NCI-H2171 (cell line): ENCODE measurements at regions not wholly inside any gene's neighbourhood (a gene's known extent, or its start where the extent isn't known, plus 50 kb on each side); places are given as distances from the start of the nearest gene placed in this dataset.

Source experiments
- DNase-seq: peaks from one replicate; lab custom pipeline; 2025; lab: John Stamatoyannopoulos, UW

DNA sequence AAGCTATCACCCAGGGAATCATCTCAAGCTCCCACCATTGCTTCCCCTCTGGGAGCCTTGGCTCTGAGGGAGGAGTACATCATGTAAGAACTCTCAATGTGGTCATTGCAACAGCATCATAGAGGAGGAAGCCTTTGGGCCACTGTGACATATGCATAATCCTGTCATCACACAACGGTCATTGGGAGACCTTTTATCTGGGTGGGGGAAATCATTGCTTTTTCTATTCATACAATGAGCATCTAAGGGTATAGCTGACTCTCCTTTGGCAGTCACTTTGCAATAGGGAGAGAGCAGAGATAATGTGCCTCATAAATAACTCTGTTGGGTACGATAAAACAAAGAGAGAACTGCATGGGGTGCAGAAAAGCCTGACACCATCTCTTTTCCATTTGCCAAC lies 155.2 kb upstream of the KCNIP4 start:
- DNase-seq, result no peak

DNA sequence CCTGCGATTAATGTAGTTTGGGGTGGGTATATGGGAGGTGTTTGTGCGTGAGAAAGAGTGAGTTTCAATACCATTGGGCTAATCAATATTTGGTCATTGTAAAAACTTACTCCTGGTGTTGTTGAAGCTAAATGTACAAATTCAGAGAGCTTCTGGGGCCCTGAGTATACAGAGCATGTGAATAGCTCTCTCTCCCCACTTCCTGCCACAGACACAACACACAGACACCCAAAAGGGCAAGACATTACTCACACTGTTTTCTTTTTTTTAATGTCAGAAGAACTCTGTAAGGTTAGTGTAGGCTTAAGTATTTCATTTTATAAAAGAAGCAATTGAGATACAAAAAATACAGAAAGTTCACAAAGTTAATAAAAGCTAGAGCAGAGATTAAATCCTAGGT lies 151.3 kb upstream of the KCNIP4 start:
- DNase-seq, result no peak

DNA sequence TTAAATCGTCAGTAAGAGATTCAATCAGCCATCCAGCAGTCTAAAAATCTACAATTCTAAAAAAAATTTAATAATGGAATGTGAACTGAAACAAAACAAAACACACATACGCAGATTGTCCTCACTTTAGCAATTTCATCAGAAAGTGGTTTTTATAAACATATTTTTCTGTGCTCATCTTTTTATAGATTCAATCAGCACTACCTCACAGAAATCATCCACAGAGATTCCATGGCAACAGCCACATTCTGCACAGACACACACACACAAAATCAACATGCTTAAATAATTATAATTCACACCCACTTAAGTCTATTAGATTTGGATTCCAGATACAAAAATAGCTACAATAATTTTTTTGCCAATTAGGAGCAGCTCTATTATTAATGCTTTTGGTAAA lies 149.0 kb upstream of the KCNIP4 start:
- no peak for DNase-seq

DNA sequence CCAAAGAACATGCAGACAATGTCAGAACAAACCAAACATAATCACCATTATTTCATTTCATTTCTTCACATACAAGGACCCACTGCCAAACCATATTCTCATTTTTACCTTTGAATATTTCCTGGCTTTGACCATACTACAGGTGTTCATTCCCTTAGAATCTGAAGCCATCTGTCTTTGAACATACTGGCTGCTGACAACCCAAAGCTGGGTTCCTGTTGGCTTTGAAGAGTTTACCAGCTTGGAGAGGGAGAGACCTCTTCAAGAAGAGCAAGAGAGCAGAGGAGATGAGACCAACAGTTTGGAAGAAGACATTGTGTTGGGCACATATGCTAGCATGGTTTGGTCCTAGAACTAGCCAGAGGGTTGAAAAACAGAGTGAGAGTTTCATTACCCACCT lies 145.6 kb upstream of the KCNIP4 start:
- DNase-seq, result no peak

DNA sequence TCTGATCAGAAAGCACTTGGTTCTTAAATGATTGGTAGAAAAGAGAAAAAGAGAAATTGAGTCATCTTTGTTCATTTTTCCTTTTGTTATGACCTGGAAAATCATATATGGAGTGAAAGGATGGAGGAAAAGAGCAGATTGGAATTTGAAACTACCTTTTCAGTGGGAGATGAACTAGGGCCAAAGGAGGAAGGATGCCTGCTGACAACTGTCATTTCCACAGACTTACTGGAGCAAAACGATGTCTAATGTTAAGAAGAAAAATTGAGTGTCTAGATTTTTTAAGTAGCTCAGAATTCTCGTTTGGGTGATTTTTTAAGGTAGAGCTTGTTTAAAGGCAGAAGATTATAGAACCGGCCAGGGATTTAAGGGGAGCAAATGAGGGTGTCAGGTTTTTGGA lies 144.6 kb upstream of the KCNIP4 start:
- DNase-seq, result no peak

DNA sequence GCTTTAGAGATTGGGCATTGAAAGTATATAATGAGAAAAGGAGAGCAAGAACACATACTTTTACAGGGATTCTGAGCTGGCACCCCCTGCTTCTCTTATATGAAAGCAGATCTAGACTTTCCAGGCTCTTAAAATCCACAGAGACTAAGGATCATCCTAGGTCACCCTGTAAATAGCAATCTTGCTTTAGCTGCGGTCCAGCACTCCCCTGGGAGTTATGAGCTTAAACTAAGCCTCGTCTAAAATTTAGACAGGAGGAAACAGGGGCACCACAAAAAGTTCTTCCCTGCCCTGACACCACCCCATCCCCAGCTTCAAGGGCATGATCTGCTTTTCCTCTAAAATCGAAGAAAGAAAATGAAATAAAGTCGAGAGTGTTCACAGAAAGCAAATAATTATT lies 143.3 kb upstream of the KCNIP4 start:
- DNase-seq, result no peak

DNA sequence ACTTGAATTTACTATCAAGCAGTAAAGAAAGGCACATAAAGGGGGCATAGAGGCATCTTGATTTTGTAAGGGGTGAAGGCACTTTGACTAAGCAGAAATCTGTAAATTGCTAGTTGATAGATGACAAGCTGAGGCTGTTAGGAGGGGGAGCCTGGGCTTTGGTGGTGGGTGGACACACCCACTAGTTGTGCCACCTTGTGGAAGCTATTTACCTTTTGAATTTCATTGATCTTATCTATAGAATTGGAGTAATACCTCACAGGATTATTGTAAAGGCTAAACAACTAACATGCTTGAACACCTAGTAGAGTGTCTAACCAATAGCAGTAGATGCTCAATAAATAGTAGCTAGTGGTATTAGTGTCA lies 142.8 kb upstream of the KCNIP4 start:
- DNase-seq, result no peak

DNA sequence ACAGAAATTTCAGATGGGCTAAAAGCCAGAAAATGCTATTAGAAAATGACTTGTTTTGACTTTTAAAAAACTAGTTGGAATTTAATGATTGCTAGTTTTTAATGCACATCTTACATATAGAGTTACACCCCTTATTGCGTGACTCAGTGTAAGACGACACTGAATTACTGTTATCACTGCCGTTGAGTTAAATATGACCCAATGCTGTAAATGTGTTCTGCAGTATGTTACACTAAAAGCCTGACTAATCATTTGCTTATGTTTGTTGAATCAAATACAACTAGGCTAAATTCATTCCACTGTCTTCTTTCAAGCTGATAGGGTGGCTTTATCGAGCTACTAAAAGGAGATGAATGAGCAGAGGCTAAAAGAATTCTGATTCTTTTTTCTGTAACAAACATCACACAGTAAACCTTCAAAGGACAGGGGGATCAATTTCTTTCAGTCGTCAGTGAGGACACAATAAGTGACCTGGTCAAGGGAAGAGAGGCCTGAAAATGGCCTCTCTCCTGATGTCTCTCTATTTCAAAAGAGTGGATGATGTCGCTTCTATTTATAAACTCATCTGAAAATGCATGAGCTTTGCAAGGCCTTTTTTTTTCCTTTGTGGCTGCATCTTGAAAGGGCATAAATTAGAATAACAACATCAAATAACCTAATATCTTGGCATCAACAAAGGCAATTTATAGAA lies 142.2 kb upstream of the KCNIP4 start:
- DNase-seq, result no peak

DNA sequence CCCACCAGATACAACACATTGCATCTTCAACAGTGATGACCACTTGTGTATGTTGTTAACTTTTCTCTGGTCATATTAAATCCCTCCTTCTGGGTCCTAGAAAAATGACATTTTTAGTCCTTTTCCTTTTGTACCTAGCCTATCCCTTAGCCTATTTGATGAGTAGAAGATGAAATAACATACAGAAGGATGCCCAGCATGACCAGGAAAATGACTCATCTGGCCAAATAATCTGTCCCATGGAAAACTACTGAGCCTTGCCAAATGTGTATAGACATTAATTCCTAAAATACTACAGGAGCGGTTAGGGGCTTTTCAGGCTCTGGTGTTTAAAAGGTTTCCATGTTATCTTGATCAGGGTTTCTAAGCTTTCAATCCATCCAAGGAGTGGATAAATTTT lies 129.0 kb upstream of the KCNIP4 start:
- no peak for DNase-seq

DNA sequence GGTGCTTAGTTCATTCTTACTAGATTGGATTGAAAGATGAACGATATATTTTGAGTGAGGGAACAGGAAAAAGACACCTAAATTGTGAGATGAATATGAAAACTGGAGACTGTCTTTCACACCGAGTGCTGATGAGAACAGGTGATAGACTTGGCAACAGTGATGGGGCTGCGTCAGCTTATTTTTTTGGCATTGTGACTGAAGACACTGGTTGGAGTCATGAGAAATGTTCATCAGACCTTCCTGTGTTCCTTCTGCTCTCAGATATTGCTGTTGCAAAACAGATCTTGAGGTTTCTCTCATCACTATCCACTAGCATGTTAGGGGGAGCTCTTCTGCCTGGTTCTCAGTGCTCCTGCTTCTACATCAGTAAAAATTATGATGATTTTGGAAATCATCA lies 124.2 kb upstream of the KCNIP4 start:
- DNase-seq, result no peak

DNA sequence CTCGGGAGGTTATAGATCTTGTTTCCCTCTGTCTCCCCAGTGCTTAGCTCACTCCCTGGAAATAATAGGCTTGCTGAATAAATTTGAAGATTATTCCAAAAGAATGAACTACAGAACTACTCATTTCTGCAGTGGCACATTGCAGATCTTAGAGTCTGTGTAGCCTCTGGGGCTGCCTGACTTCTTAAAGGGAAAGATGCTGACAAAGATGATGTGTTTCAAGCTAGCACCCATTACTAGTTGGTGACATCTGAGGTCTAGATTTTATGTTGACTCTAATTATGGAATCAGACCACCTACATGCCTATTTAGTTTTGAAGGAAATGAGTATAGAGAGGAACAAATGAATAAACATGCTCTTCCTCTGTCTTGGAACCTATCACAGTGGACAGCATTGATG lies 123.7 kb upstream of the KCNIP4 start:
- no peak for DNase-seq

DNA sequence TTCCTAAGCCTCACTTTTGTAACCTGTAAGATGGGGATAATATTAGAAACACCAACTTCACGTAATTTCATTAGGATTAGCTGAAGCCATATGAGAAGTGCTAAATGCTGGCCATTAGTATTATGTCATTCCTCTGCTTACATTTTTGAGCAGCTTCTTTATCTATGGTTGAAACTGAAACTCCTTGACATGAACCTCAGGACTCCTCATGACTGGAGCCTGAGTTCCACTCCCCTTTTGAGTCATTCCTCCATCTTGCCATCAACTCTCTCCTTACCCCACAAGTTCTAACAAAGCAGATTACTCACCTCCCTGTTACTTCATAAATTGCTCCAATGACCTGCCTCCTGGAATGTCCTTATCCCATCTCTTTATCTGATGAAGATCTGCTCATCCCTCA lies 123.2 kb upstream of the KCNIP4 start:
- no peak for DNase-seq

DNA sequence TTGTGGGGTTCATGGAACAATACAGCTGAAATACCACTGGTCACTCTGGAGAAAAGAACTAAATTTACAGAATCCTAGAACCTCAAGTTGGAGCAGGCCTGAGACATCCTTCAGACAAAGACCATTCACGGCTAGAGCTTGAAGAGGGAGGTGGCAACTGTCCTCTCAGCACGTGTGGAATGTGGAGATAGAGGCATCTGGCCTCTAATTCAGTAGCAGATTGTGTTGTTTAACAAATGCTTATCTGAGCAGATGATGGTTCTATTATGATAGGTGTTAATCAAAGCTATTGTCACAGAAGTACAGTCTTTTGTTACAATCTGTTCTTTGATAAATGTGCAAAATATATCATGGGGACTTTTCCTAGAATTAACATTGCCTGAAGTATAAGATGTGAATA lies 121.7 kb upstream of the KCNIP4 start:
- no peak for DNase-seq

DNA sequence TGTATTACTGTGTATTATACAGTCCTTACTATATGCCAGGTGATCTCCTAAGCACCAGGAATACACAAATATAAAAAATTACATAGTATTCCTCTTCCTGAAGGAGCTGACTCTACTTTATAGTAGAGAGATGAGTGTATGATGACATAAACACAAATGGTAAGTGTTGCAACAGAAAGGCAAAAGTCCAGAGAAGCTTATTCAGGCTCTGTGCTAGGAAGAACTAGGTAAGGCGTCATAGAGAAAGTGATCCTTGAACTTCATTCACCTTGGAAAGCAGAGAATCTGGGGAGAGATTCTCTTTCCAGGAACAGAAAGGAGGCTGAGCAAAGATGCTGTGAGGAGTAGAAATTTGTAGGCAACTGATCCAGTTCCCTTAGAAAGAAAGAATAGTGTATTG lies 115.0 kb upstream of the KCNIP4 start:
- DNase-seq, result no peak

DNA sequence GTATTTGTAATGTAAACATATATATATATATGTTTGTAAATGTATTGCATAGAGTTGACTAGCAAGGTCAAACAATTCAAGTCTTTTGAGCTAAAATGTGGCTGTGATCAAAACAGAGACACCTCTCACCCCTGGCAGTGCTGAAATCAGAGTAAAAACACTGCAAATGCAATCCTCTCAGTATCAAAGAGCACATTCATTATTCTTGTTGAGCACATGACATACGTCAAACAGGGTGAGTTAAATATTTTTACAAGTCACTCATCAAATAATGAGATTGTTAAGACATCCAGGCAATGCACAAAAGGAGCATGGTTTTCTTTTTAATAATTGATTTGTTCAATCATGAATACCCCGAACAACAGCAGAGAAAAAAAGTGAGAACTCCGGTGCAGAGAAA lies 114.1 kb upstream of the KCNIP4 start:
- DNase-seq, result no peak

DNA sequence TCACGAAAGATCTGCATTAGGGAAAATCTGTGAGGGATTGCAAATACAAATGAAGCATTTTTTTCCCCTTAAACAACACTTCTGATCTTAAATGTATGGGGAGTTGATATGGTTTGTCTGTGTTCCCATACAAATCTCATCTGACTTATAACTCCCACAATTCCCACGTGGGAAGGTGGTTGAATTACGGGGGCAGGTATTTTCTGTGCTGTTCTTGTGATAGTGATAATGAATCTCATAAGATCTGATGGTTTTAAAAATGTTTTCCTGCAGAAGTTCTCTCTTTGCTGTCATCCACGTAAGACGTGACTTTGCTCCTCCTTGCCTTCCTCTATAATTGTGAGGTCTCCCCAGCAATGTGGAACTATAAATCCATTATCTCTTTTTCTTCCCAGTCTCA lies 107.4 kb upstream of the KCNIP4 start:
- no peak for DNase-seq

DNA sequence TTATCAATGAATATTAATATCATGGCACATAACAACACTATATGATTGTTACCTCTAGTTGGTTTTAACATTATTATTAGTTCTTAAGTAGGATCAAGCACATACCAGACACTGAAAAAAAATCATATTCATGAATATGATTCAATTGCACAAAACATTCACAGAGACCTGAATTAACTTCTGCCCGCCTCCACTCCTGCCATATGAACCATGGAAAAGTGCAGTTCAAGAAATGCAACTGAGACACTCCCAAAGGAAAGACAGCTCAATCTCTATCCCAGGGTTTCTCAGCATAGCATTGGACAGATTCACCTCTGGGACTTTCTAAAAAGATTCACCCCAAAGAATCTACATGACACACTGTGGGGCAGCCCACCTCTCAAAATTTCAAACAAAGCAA lies 103.5 kb upstream of the KCNIP4 start:
- no peak for DNase-seq

DNA sequence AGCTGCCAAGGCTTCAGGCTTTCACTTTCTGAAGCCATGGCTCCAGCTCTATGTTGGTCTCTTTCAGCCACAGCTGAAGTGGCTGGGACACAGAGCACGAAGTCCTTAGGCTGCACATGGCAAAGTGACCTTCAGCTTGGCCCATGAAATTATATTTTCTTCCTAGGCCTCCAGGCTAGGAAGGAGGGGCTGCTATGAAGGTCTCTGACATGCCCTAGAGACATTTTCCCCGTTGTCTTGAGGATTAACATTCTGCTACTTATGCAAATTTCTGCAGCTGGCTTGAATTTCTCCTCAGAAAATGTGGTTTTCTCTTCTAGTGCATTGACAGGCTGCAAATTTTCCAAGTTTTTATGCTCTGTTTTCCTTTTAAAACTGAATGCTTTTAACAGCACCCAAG lies 99.8 kb upstream of the KCNIP4 start:
- DNase-seq, result no peak

DNA sequence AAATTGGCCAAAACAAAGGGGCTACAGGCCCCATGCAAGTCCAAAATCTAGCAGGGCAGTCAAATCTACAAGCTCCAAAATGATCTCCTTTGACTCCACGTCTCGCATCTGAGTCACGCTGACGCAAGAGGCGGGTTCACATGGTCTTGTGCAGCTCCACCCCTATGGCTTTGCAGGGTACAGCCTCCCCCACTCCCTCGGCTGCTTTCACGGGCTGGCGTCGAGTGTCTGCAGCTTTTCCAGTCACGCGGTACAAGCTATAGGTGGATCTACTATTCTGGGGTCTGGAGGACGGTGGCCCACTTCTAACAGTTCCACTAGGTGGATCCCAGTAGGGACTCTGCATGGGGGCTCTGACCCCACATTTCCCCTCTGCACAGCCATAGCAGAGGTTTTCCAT lies 99.2 kb upstream of the KCNIP4 start:
- DNase-seq, result no peak

DNA sequence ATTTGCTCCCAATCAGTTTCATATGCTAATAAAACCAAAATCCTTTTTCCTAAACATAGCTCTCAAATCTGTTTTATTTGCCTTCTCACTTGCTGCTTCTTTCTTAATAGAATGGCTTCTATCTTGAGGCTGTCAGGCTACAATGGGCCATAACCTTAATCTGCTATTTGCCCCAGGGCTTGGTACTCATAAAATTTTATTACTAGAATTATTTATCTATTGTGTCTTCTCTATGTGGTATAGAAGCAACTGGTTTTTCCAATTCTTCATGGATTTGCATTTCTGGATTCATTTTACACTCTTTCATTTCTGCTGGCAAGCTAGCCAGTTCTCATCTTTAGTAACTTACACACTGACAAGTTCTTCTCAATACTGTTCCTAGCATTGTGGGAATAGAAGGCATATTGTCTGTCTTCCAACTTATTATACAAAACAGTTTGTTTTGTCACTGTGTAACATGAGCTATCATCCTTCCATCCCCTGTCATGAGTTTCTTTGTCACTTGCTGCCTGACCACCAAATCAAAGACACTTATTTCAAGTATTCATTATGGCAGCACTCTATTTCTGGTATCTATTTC lies 96.6 kb upstream of the KCNIP4 start:
- no peak for DNase-seq

DNA sequence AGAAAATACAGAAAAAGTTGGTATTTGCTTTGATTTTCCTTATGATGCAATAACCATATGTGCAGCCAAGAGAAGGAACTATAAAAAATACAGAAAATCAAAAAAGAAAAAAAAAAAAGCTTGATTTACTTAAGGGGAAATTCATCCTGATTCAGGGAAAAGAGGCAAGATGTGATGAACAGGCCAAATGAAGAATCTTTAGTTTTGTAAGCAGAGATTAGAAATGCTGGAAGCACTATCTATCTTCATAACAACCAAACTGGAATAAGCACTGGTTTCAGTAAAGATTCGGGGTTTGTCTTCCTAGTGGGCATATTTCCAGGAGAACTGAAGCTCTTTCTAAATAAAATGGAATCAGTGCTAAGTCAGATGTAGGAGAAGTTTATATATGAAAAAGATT lies 82.9 kb upstream of the KCNIP4 start:
- DNase-seq, result no peak

DNA sequence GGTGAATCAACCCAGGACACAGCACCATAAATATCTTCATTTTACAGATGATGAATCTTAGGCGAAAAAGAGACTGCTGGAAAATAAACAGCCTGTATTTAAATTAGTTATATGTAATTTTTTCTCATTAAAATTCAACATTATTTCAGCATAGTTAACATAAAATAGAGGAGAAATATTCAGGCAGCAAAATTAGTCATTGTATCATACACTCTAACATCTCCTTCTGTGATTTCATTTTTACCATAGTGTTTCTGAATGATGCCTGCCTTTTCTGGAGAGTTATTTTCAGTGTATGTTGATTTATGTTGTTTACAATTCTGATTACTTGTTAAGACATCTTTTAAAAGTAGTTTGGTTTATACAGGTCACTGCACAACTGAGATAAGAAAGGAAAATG lies 82.3 kb upstream of the KCNIP4 start:
- DNase-seq, result no peak

DNA sequence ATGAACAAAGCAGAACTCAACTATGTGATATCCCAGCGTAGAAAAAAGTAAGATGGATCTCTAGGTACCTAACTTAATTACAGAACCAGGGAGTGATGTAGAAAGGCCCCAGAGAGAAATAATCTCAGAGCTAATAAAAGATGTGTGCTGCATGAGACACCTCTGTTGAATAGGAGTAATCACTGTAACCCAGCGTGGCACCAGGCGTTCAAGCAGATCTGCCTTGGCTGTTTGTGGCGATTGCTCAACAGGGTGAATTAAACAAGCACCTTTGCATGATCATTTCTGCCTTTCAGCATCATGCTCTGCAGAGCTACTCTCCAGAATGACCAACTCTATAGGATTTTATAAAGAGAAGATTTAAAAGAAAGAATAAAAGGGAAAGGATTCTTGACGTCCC lies 81.7 kb upstream of the KCNIP4 start:
- DNase-seq, result no peak

DNA sequence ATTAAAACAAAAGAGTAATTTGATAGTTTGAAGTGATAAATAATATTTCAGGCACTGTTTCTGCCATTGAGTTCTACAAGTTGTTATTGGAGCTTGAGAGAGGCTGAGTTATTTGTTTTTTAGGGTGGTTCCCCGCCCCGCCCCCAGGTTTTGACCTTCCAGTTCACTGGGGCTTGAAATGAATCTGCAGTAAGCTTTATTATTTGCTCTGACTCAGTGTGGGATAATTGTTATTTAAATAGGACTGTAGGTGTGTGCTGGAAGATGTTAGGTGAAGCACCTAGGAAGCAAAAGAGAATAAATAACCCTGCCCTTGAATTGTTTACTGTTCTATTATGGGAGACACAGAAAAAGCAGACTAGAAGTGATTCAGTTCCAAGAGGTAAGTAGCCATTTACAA lies 81.2 kb upstream of the KCNIP4 start:
- no peak for DNase-seq

DNA sequence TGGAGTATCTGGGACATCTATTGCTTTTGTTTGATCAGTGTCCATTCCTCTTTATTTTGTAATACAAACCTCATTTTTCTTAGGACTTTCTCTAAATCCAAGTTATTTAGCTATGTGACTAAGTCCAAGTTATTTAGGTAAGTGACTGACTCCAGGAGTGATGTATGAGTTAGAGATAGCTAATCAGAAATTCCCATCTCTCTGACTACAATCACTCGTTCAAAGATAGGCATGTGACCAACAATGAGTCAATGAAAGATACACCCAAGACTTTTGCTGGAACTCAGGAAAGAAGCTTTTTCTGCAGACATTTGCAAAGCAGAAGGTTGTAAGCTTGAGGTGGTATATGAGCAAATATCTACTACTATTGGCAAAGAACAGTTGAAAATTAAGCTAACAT lies 72.5 kb upstream of the KCNIP4 start:
- DNase-seq, result no peak
